Neural cell (in vitro differentiated cells): ENCODE measurements at regions not wholly inside any gene's neighbourhood (a gene's known extent, or its start where the extent isn't known, plus 50 kb on each side); places are given as distances from the start of the nearest gene placed in this dataset.

Source experiments
- H2AFZ ChIP-seq: fragments of 200-600, 300-800 bp; sonication (generic), shearing (Covaris generic); 2 replicates; pipeline ENCODE4 v1.6.0; 2014; ENCODE audit warnings: low read depth, mild to moderate bottlenecking, antibody characterized with exemption, low read length, moderate library complexity
- H3F3A ChIP-seq: fragments of 200-600 bp; shearing (Covaris generic); 2 replicates; pipeline ENCODE4 v1.6.1; 2016; ENCODE audit warnings: mild to moderate bottlenecking, moderate library complexity, mixed read lengths, antibody characterized with exemption, low read length; ENCODE audit not compliant: insufficient read depth, poor library complexity, severe bottlenecking
- H3K27ac ChIP-seq: fragments of 200-600, 300-800 bp; sonication (generic), shearing (Covaris generic); 2 replicates; pipeline ENCODE4 v1.5.1; 2014; ENCODE audit warnings: mild to moderate bottlenecking, low read length, moderate library complexity
- H3K27me3 ChIP-seq: fragments of 300-800, 200-600 bp; sonication (generic), shearing (Covaris generic); 2 replicates; pipeline ENCODE4 v1.6.0; 2014; ENCODE audit warnings: mild to moderate bottlenecking, low read depth, low read length, moderate library complexity; ENCODE audit not compliant: insufficient read depth
- H3K36me3 ChIP-seq: fragments of 300-800, 200-600 bp; sonication (generic), shearing (Covaris generic); 2 replicates; pipeline ENCODE4 v1.5.1; 2014; ENCODE audit warnings: mild to moderate bottlenecking, antibody characterized with exemption, low read length, moderate library complexity; ENCODE audit not compliant: insufficient read depth
- H3K4me2 ChIP-seq: fragments of 300-800, 200-600 bp; sonication (generic), shearing (Covaris generic); 2 replicates; pipeline ENCODE4 v1.6.0; 2014; ENCODE audit warnings: mild to moderate bottlenecking, low read length
- H3K4me3 ChIP-seq: fragments of 300-800, 200-600 bp; sonication (generic), shearing (Covaris generic); 2 replicates; pipeline ENCODE4 v1.5.1; 2014; ENCODE audit warnings: mild to moderate bottlenecking, low read length, moderate library complexity
- H3K79me2 ChIP-seq: fragments of 200-600 bp; shearing (Covaris generic); replicated peaks from 2 replicates; pipeline ENCODE4 v1.6.0; 2014; ENCODE audit warnings: mild to moderate bottlenecking, low read length, moderate library complexity; ENCODE audit not compliant: insufficient read depth
- H3K9ac ChIP-seq: fragments of 300-800, 200-600 bp; sonication (generic), shearing (Covaris generic); 2 replicates; pipeline ENCODE4 v1.6.1; 2016; ENCODE audit warnings: mild to moderate bottlenecking, low read length, mixed read lengths
- H3K9me2 ChIP-seq: fragments of 200-600 bp; shearing (Covaris generic); 2 replicates; pipeline ENCODE4 v1.6.1; 2016; ENCODE audit warnings: mild to moderate bottlenecking, low read length, mixed read lengths; ENCODE audit not compliant: insufficient read depth
- H3K9me3 ChIP-seq: fragments of 200-600, 300-800 bp; sonication (generic), shearing (Covaris generic); 2 replicates; pipeline ENCODE4 v1.6.1; 2016; ENCODE audit warnings: mild to moderate bottlenecking, mixed run types, low read length, moderate library complexity, mixed read lengths
- H4K20me1 ChIP-seq: fragments of 200-600 bp; shearing (Covaris generic); 2 replicates; pipeline ENCODE4 v1.6.1; 2016; ENCODE audit warnings: mild to moderate bottlenecking, mixed run types; ENCODE audit not compliant: insufficient read depth
- CTCF ChIP-seq: fragments of 450-650 bp; IDR thresholded peaks from 2 replicates; pipeline ENCODE4 v1.5.1; 2014; ENCODE audit warnings: antibody characterized with exemption, mild to moderate bottlenecking, moderate library complexity; ENCODE audit not compliant: poor library complexity, severe bottlenecking
- EP300 ChIP-seq: fragments of 450-650 bp; conservative IDR thresholded peaks from 2 replicates; pipeline ENCODE4 v1.6.1; 2014; ENCODE audit warnings: antibody characterized with exemption, mild to moderate bottlenecking, moderate library complexity; ENCODE audit not compliant: poor library complexity, severe bottlenecking
- EZH2 ChIP-seq: fragments of 200-600, 300-800 bp; shearing (Covaris generic), sonication (generic); IDR thresholded peaks from 2 replicates; pipeline ENCODE4 v1.6.1; 2014; ENCODE audit warnings: antibody characterized with exemption, low read length, borderline replicate concordance, mild to moderate bottlenecking; ENCODE audit not compliant: insufficient read depth, poor library complexity, severe bottlenecking
- MXI1 ChIP-seq: fragments of 450-650 bp; conservative IDR thresholded peaks from 2 replicates; pipeline ENCODE4 v1.6.1; 2014; ENCODE audit warnings: antibody characterized with exemption, mild to moderate bottlenecking; ENCODE audit not compliant: poor library complexity, severe bottlenecking
- POLR2AphosphoS5 ChIP-seq: IDR thresholded peaks from 2 replicates; pipeline ENCODE4 v1.6.1; 2012
- SMC3 ChIP-seq: fragments of 450-650 bp; conservative IDR thresholded peaks from 2 replicates; pipeline ENCODE4 v1.6.1; 2014; ENCODE audit warnings: antibody characterized with exemption, mild to moderate bottlenecking, moderate library complexity; ENCODE audit not compliant: poor library complexity
- TAF1 ChIP-seq: IDR thresholded peaks from 2 replicates; pipeline ENCODE4 v1.6.1; 2012; ENCODE audit warnings: low read depth
- TF ChIP-seq, protein P1 (sequence below): IDR thresholded peaks from 2 replicates; pipeline ENCODE4 v1.6.1; 2012; ENCODE audit warnings: borderline replicate concordance

GRCh38 chr4:166239354-166239753 lies 366.3 kb downstream of the TLL1 start:
- H3K27ac ChIP-seq = no peak overlapping the region
- TF ChIP-seq MXI1 = no peak
- TF ChIP-seq, protein P1, sequence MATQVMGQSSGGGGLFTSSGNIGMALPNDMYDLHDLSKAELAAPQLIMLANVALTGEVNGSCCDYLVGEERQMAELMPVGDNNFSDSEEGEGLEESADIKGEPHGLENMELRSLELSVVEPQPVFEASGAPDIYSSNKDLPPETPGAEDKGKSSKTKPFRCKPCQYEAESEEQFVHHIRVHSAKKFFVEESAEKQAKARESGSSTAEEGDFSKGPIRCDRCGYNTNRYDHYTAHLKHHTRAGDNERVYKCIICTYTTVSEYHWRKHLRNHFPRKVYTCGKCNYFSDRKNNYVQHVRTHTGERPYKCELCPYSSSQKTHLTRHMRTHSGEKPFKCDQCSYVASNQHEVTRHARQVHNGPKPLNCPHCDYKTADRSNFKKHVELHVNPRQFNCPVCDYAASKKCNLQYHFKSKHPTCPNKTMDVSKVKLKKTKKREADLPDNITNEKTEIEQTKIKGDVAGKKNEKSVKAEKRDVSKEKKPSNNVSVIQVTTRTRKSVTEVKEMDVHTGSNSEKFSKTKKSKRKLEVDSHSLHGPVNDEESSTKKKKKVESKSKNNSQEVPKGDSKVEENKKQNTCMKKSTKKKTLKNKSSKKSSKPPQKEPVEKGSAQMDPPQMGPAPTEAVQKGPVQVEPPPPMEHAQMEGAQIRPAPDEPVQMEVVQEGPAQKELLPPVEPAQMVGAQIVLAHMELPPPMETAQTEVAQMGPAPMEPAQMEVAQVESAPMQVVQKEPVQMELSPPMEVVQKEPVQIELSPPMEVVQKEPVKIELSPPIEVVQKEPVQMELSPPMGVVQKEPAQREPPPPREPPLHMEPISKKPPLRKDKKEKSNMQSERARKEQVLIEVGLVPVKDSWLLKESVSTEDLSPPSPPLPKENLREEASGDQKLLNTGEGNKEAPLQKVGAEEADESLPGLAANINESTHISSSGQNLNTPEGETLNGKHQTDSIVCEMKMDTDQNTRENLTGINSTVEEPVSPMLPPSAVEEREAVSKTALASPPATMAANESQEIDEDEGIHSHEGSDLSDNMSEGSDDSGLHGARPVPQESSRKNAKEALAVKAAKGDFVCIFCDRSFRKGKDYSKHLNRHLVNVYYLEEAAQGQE = no peak
- TF ChIP-seq TAF1 = no peak
- TF ChIP-seq POLR2AphosphoS5 = no peak

GRCh38 chr4:166252487-166253402 lies 379.7 kb downstream of the TLL1 start:
- Histone ChIP-seq H3K36me3 (no peaks in the 10 kb centered on the region), H3F3A (no peaks in the 10 kb centered on the region), H3K4me2 (no peak overlapping the region), H3K27ac (no peak overlapping the region), H3K9me2 (no peaks in the 10 kb centered on the region), H4K20me1 (no peaks in the 10 kb centered on the region), H3K4me3 (no peak overlapping the region), H3K9ac (no peak overlapping the region), H3K79me2 (no peaks in the 10 kb centered on the region), H3K27me3 (no peaks in the 10 kb centered on the region), H3K9me3 (no peaks in the 10 kb centered on the region), H2AFZ (no peak overlapping the region)
- TF ChIP-seq EP300 (no peak), CTCF (no peak), TAF1 (no peak), EZH2 (no peak), POLR2AphosphoS5 (no peak), SMC3 (no peak), MXI1 (no peak)

More at GRCh38 chr4:166239354-166239753, 366.3 kb downstream of the TLL1 start:
- no peaks in the 10 kb centered on the region for H3F3A ChIP-seq
- no peak overlapping the region for H2AFZ ChIP-seq
- no peak overlapping the region for H3K4me3 ChIP-seq
- H3K36me3 ChIP-seq = no peaks in the 10 kb centered on the region
- no peak overlapping the region for H3K9ac ChIP-seq
- no peaks in the 10 kb centered on the region for H4K20me1 ChIP-seq
- H3K79me2 ChIP-seq = no peaks in the 10 kb centered on the region
- no peak overlapping the region for H3K4me2 ChIP-seq
- no peaks in the 10 kb centered on the region for H3K27me3 ChIP-seq
- H3K9me3 ChIP-seq = no peaks in the 10 kb centered on the region
- H3K9me2 ChIP-seq = no peaks in the 10 kb centered on the region
